ENCODE measurements at regions not wholly inside any gene's neighbourhood (a gene's known extent, or its start where the extent isn't known, plus 50 kb on each side); places are given as distances from the start of the nearest gene placed in this dataset.

GRCh38 chr1:80018348-80018747 lies 1011.8 kb upstream of the ADGRL4 start:
- no peak for TF ChIP-seq SPI1 (IDR thresholded peaks at IDR 0.05; ENCODE audit: borderline replicate concordance, low read depth)
- TF ChIP-seq GABPA (IDR thresholded peaks at IDR 0.05; ENCODE audit: low read depth): no peak
- TF ChIP-seq CTCF (IDR thresholded peaks at IDR 0.05; ENCODE audit: insufficient read depth, low read length): no peak
- TF ChIP-seq REST (IDR thresholded peaks at IDR 0.05; ENCODE audit: insufficient replicate concordance, low read depth): no peak
- no peak for TF ChIP-seq POLR2AphosphoS5 (IDR thresholded peaks at IDR 0.05; ENCODE audit: low read depth)
- H3K27me3 ChIP-seq (ENCODE audit: insufficient read depth, poor library complexity, severe bottlenecking): no peaks in the 10 kb centered on the region
- no peak overlapping the region for H3K27ac ChIP-seq (replicated peaks)
- H3K4me3 ChIP-seq (replicated peaks; ENCODE audit: insufficient read depth, low read length): no peak overlapping the region
- no peak for DNase-seq (ENCODE audit: low read depth in 1 of 2, low spot score in 1 of 2)

DNA sequence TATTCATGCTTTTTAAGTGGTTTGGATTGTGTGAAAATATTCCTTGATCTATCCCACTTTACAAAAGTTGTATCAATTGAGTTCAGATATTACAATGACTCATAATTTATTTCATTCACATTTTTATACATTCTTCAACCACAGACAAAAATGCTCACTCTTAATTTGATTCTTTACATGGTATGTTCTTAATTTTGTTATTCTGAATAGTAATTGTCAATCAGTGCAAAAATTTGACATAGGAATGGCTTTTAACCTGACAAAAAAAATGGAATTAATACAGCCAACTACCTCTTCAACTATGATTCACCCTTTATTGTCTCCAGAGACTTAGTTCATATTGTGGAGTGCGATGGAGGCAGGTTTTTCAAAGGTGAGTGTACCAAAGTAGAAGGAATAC lies 1002.4 kb upstream of the ADGRL4 start:
- H3K27ac ChIP-seq (replicated peaks): no peak overlapping the region
- no peak overlapping the region for H3K4me3 ChIP-seq (replicated peaks; ENCODE audit: insufficient read depth, low read length)
- no peaks in the 10 kb centered on the region for H3K27me3 ChIP-seq (ENCODE audit: insufficient read depth, poor library complexity, severe bottlenecking)
- DNase-seq (ENCODE audit: low read depth in 1 of 2, low spot score in 1 of 2): no peak
- TF ChIP-seq SPI1 (IDR thresholded peaks at IDR 0.05; ENCODE audit: borderline replicate concordance, low read depth) (no peak), CTCF (IDR thresholded peaks at IDR 0.05; ENCODE audit: insufficient read depth, low read length) (no peak), GABPA (IDR thresholded peaks at IDR 0.05; ENCODE audit: low read depth) (no peak), POLR2AphosphoS5 (IDR thresholded peaks at IDR 0.05; ENCODE audit: low read depth) (no peak), REST (IDR thresholded peaks at IDR 0.05; ENCODE audit: insufficient replicate concordance, low read depth) (no peak)

DNA sequence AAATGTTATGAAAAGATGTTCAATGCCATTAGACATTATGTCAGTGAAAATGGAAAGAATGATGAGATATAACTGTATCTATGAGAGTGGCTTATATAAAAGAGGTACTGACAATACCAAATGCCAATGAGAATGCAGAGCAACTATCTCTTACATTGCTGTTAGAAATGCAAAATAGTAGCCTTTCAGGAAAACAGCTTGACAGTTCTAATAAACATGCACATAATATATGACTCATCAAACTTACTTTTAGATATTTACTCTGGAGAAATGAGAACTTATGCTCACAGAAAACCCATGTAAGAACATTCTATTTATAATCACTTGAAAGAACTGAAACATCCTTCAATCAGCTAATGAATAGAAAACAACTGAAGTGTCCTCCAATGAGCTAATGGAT lies 996.7 kb upstream of the ADGRL4 start:
- no peak overlapping the region for H3K4me3 ChIP-seq (replicated peaks; ENCODE audit: insufficient read depth, low read length)
- TF ChIP-seq REST (IDR thresholded peaks at IDR 0.05; ENCODE audit: insufficient replicate concordance, low read depth) (no peak), POLR2AphosphoS5 (IDR thresholded peaks at IDR 0.05; ENCODE audit: low read depth) (no peak), GABPA (IDR thresholded peaks at IDR 0.05; ENCODE audit: low read depth) (no peak), SPI1 (IDR thresholded peaks at IDR 0.05; ENCODE audit: borderline replicate concordance, low read depth) (no peak), CTCF (IDR thresholded peaks at IDR 0.05; ENCODE audit: insufficient read depth, low read length) (no peak)

More for the DNA sequence above, 996.7 kb upstream of the ADGRL4 start:
- Histone ChIP-seq H3K27me3 (ENCODE audit: insufficient read depth, poor library complexity, severe bottlenecking) (no peaks in the 10 kb centered on the region), H3K27ac (replicated peaks) (no peak overlapping the region)
- no peak for DNase-seq (ENCODE audit: low read depth in 1 of 2, low spot score in 1 of 2)
